ENCODE measurements at regions not wholly inside any gene's neighbourhood (a gene's known extent, or its start where the extent isn't known, plus 50 kb on each side); places are given as distances from the start of the nearest gene placed in this dataset.
"Not testable (repeated sequence)": the region's sequence is repeated elsewhere in the genome, so short reads cannot be mapped to it uniquely, and the experiment has no call there.

- DNase-seq (ENCODE audit: low read depth), result no peak
Measured at GRCh38 chr9:86488345-86488744, 134.1 kb upstream of the TUT7 start.

GRCh38 chr9:86487838-86488233 lies 133.6 kb upstream of the TUT7 start:
- no peak for DNase-seq (ENCODE audit: low read depth)

GRCh38 chr9:86486891-86487837 lies 133.0 kb upstream of the TUT7 start:
- DNase-seq (ENCODE audit: low read depth), result peak; percentile 72

GRCh38 chr9:86485359-86485758 lies 131.1 kb upstream of the TUT7 start:
- DNase-seq (ENCODE audit: low read depth), result no peak

GRCh38 chr9:86483496-86483895 lies 129.3 kb upstream of the TUT7 start:
- DNase-seq (ENCODE audit: low read depth), result no peak

GRCh38 chr9:86481466-86481865 lies 127.3 kb upstream of the TUT7 start:
- DNase-seq (ENCODE audit: low read depth), result no peak

GRCh38 chr9:86475255-86475654 lies 121.0 kb upstream of the TUT7 start:
- not testable (repeated sequence) for DNase-seq (ENCODE audit: low read depth)

- DNase-seq (ENCODE audit: low read depth), result no peak
Measured at GRCh38 chr9:86471171-86471815, 117.1 kb upstream of the TUT7 start.

GRCh38 chr9:86470326-86470725 lies 116.1 kb upstream of the TUT7 start:
- DNase-seq (ENCODE audit: low read depth), result peak; percentile 43

GRCh38 chr9:86469476-86470250 lies 115.5 kb upstream of the TUT7 start:
- no peak for DNase-seq (ENCODE audit: low read depth)

GRCh38 chr9:86464242-86464641 lies 110.0 kb upstream of the TUT7 start:
- no peak for DNase-seq (ENCODE audit: low read depth)

- DNase-seq (ENCODE audit: low read depth), result peak; percentile 35
Measured at GRCh38 chr9:86460216-86461002, 106.2 kb upstream of the TUT7 start.

GRCh38 chr9:86459599-86460155 lies 105.5 kb upstream of the TUT7 start:
- DNase-seq (ENCODE audit: low read depth), result no peak

GRCh38 chr9:86459191-86459590 lies 105.0 kb upstream of the TUT7 start:
- no peak for DNase-seq (ENCODE audit: low read depth)

- no peak for DNase-seq (ENCODE audit: low read depth)
Measured at GRCh38 chr9:86458191-86458855, 104.1 kb upstream of the TUT7 start.

GRCh38 chr9:86456416-86456815 lies 102.2 kb upstream of the TUT7 start:
- no peak for DNase-seq (ENCODE audit: low read depth)

GRCh38 chr9:86454701-86455615 lies 100.7 kb upstream of the TUT7 start:
- peak; percentile 50 for DNase-seq (ENCODE audit: low read depth)

GRCh38 chr9:86452201-86452828 lies 98.1 kb upstream of the TUT7 start:
- DNase-seq (ENCODE audit: low read depth), result peak; percentile 32

GRCh38 chr9:86449246-86449645 lies 95.0 kb upstream of the TUT7 start:
- DNase-seq (ENCODE audit: low read depth), result no peak

All from amniotic epithelial cell (primary cell).